ENCODE measurements at regions not wholly inside any gene's neighbourhood (a gene's known extent, or its start where the extent isn't known, plus 50 kb on each side); places are given as distances from the start of the nearest gene placed in this dataset.

GRCh38 chr12:66852765-66853164, 173.9 kb upstream of the GRIP1 start:
- DNase-seq (ENCODE audit: low spot score), result no peak
- no peaks in the 10 kb centered on the region for H3K4me1 Mint-ChIP-seq
- H3K4me3 Mint-ChIP-seq, result no peak overlapping the region
- no peaks in the 10 kb centered on the region for H3K9me3 Mint-ChIP-seq
- ChIA-PET POLR2A (no interaction called here), CTCF (no interaction called here)
- no peaks in the 10 kb centered on the region for H3K36me3 Mint-ChIP-seq
- no peak for ATAC-seq
- TF ChIP-seq RORB (CRISPR knock-in tag; IDR thresholded peaks at IDR 0.05) (no peak), ZNF671 (CRISPR knock-in tag; IDR thresholded peaks at IDR 0.05) (no peak), FOXP1 (CRISPR knock-in tag; IDR thresholded peaks at IDR 0.05; ENCODE audit: borderline replicate concordance) (no peak), SOX15 (CRISPR knock-in tag; IDR thresholded peaks at IDR 0.05) (no peak), ZNF532 (CRISPR knock-in tag; IDR thresholded peaks at IDR 0.05; ENCODE audit: borderline replicate concordance) (no peak)
- H3K27ac Mint-ChIP-seq, result no peak overlapping the region
- no peaks in the 10 kb centered on the region for H3K27me3 Mint-ChIP-seq (ENCODE audit: low read depth)

- Mint-ChIP-seq H3K27ac (no peak overlapping the region), H3K9me3 (no peaks in the 10 kb centered on the region), H3K4me1 (peaks cover 11% of the 10 kb centered on the region), H3K27me3 (ENCODE audit: low read depth) (no peaks in the 10 kb centered on the region), H3K4me3 (no peak overlapping the region), H3K36me3 (no peaks in the 10 kb centered on the region)
- CTCF ChIA-PET, result interaction anchor here (1.4 to 2.2 kb wide), 3 partner anchors 159 to 590 kb away, joined by 4 to 8 read pairs (median 4); no protein-coding TSS in a partner anchor
- POLR2A ChIA-PET, result no interaction called here
- DNase-seq (ENCODE audit: low spot score), result no peak
- TF ChIP-seq PREB (CRISPR knock-in tag; IDR thresholded peaks at IDR 0.05; ENCODE audit: borderline replicate concordance) (no peak), EMX1 (CRISPR knock-in tag; IDR thresholded peaks at IDR 0.05) (no peak), E2F5 (CRISPR knock-in tag; IDR thresholded peaks at IDR 0.05) (no peak), CDX4 (CRISPR knock-in tag; IDR thresholded peaks at IDR 0.05; ENCODE audit: borderline replicate concordance) (no peak), FOXP4 (CRISPR knock-in tag; IDR thresholded peaks at IDR 0.05) (no peak), NR3C1 (CRISPR knock-in tag; conservative IDR thresholded peaks at IDR 0.05; ENCODE audit: low read depth) (no peak), MXD4 (CRISPR knock-in tag; IDR thresholded peaks at IDR 0.05; ENCODE audit: borderline replicate concordance) (no peak)
- no peak for ATAC-seq
Measured at GRCh38 chr12:66859751-66860440, 181.0 kb upstream of the GRIP1 start.
